Kidney (tissue), 13 donors: ENCODE measurements at regions not wholly inside any gene's neighbourhood (a gene's known extent, or its start where the extent isn't known, plus 50 kb on each side); places are given as distances from the start of the nearest gene placed in this dataset.

Experiments
- DNase-seq, 5 donors: peaks; one replicate each; pipeline ENCODE4 v3.0.0-alpha.2; 2013 to 2020
- FAIRE-seq: peaks from 2 replicates; lab custom pipeline; 2012; peaks lifted over from hg19 to GRCh38; lab: Jason Lieb, UNC
- H3K27ac ChIP-seq, 2 donors: one replicate each; pipeline ENCODE4 v1.7.0; 2013; ENCODE audit warnings: low read depth in 2 of 2, low read length in 2 of 2, inconsistent platforms in 1 of 2
- H3K27me3 ChIP-seq: one replicate; pipeline ENCODE4 v1.7.1; 2013; ENCODE audit warnings: low read length, inconsistent platforms; ENCODE audit not compliant: control insufficient read depth, insufficient read depth
- H3K36me3 ChIP-seq, 3 donors: one replicate each; pipeline versions ENCODE4 v1.7.0 to v1.7.1; 2013; ENCODE audit warnings: low read length in 3 of 3, control low read depth in 1 of 3, inconsistent platforms in 1 of 3; ENCODE audit not compliant: insufficient read depth in 3 of 3, control insufficient read depth in 2 of 3
- H3K4me1 ChIP-seq, 3 donors: one replicate each; pipeline versions ENCODE4 v1.7.0 to v1.7.1; 2013; ENCODE audit warnings: low read length in 3 of 3, inconsistent platforms in 1 of 3, low read depth in 1 of 3; ENCODE audit not compliant: control insufficient read depth in 2 of 3, insufficient read depth in 2 of 3
- H3K4me3 ChIP-seq, 3 donors: one replicate each; pipeline versions ENCODE4 v1.7.0 to v1.8.1; 2013; ENCODE audit warnings: low read length in 3 of 3, control low read depth in 1 of 3, inconsistent platforms in 1 of 3
- H3K9ac ChIP-seq, 3 donors: one replicate each; pipeline versions ENCODE4 v1.7.0 to v1.7.1; 2013; ENCODE audit warnings: low read length in 3 of 3, control low read depth in 1 of 3, inconsistent platforms in 1 of 3
- H3K9me3 ChIP-seq, 3 donors: one replicate each; pipeline versions ENCODE4 v1.7.0 to v1.7.1; 2013; ENCODE audit warnings: low read length in 3 of 3, control low read depth in 1 of 3, inconsistent platforms in 1 of 3; ENCODE audit not compliant: control insufficient read depth in 2 of 3, insufficient read depth in 1 of 3
- intact Hi-C: fragments of 100-400 bp; cut with DNase I; formaldehyde crosslinking; loops from one replicate; pipeline ENCODE4 v1.11.1; 2022
- TF ChIP-seq, protein P1 (sequence below): IDR thresholded peaks from 3 replicates; pipeline ENCODE4 v1.5.1; 2012; ENCODE audit warnings: mild to moderate bottlenecking, moderate library complexity, borderline replicate concordance; ENCODE audit not compliant: insufficient read depth; ENCODE audit errors: extremely low read depth
- donor health status: control.
- donor health status: control.
- donor health status: control.
- donor health status: control.
- donor health status: control.
- donor health status: DM: yes; HTN: yes; CAD: no.
- donor health status: Normal renal cell carcinoma (clear cell type).

DNA sequence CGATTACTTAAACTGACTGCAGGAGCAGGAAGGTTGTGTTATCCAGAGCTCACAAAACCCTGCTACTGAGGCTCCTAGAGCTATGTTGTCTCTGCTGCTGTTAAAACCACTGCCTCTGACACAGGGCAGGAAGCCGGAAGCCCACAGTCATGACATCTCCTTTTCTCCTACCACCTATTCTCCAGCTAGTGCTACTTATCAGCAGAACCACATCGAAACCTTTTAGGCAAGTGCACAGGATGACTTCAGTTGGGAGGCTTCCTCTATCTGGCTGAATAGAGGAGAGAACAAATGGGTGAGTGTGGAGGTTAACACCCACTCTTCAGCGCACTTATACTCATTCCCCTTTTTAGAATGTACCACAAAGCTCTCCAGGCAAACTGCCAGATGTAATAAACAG, 638.0 kb downstream of the OTOL1 start:
- Histone ChIP-seq H3K4me1 (no peaks in the 10 kb centered on the region), H3K36me3 (no peaks in the 10 kb centered on the region), H3K9me3 (no peaks in the 10 kb centered on the region), H3K27ac (no peak overlapping the region), H3K9ac (no peak overlapping the region), H3K4me3 (no peak overlapping the region), H3K27me3 (no peaks in the 10 kb centered on the region)
- DNase-seq (no peak), FAIRE-seq (no peak)
- intact Hi-C loops: no loop called here
- TF ChIP-seq, protein P1, sequence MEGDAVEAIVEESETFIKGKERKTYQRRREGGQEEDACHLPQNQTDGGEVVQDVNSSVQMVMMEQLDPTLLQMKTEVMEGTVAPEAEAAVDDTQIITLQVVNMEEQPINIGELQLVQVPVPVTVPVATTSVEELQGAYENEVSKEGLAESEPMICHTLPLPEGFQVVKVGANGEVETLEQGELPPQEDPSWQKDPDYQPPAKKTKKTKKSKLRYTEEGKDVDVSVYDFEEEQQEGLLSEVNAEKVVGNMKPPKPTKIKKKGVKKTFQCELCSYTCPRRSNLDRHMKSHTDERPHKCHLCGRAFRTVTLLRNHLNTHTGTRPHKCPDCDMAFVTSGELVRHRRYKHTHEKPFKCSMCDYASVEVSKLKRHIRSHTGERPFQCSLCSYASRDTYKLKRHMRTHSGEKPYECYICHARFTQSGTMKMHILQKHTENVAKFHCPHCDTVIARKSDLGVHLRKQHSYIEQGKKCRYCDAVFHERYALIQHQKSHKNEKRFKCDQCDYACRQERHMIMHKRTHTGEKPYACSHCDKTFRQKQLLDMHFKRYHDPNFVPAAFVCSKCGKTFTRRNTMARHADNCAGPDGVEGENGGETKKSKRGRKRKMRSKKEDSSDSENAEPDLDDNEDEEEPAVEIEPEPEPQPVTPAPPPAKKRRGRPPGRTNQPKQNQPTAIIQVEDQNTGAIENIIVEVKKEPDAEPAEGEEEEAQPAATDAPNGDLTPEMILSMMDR: no peak

DNA sequence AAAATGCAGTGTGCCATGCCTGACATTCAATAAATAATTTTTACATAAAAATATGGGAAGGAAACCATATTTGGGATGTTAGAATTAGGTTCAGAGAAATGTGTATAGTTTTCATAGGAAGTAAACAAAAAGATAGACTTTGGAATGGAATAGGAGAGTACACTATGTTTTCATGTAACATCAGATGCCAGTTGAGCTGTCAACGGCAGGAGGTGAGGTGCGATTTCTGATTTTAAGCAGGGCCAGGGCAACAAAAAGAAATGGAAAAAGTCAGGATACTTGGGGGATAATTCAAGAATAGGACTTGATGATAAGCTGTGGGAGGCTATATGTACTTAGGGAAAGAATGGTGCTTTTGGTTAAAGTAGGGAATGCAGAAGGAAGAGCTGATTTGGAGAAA, 639.5 kb downstream of the OTOL1 start:
- Histone ChIP-seq H3K4me3 (no peak overlapping the region), H3K36me3 (no peaks in the 10 kb centered on the region), H3K27ac (no peak overlapping the region), H3K4me1 (no peaks in the 10 kb centered on the region), H3K9me3 (no peaks in the 10 kb centered on the region), H3K27me3 (no peaks in the 10 kb centered on the region), H3K9ac (no peak overlapping the region)
- DNase-seq (no peak), FAIRE-seq (no peak)
- TF ChIP-seq, protein P1: no peak
- intact Hi-C loops: no loop called here

DNA sequence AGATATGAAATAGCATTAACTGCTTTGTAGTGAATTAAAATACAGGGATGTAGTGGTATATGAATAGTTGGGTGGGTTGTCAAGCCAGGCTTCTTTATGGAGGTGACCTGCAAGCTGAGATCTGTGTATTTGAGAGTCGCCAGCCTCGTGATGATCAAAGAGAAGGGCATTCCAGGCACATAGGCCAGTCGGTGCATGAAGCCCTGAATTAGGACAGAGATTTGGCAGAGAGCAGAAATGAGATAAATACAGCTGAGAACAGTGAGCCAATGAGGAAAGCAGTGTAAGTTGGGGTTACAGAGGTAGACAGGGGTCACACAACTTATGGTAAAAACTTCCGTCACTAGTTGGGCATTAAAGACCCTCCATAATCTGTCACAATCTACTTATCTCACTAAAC, 641.9 kb downstream of the OTOL1 start:
- FAIRE-seq: no peak
- TF ChIP-seq, protein P1: no peak

DNA sequence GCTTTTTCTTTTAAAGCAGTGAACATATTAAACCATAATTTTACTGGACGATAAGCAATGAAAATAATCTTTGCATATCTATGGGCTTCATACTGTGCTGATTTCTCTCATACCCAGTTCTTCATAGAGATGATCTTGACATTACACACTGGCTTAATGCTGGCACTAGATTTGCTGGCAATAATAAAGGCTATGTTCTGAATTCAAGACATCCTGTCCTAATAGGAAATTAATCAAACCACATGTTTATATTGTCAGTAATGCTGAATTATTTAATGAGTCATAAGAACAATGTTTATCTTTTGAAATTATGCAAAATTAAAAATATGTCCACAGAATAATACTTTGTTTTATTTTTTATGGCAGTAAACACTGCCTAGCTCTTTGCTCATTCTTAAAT, 643.2 kb downstream of the OTOL1 start:
- Histone ChIP-seq H3K4me1 (no peaks in the 10 kb centered on the region), H3K9ac (no peak overlapping the region), H3K4me3 (no peak overlapping the region), H3K9me3 (no peaks in the 10 kb centered on the region), H3K27ac (no peak overlapping the region), H3K27me3 (no peaks in the 10 kb centered on the region), H3K36me3 (no peaks in the 10 kb centered on the region)
- intact Hi-C loops: no loop called here
- no peak for FAIRE-seq
- no peak for DNase-seq
- TF ChIP-seq, protein P1: no peak

More for the DNA sequence above, 641.9 kb downstream of the OTOL1 start:
- intact Hi-C loops: no loop called here
- Histone ChIP-seq H3K9ac (no peak overlapping the region), H3K27me3 (no peaks in the 10 kb centered on the region), H3K9me3 (no peaks in the 10 kb centered on the region), H3K4me3 (no peak overlapping the region), H3K4me1 (no peaks in the 10 kb centered on the region), H3K36me3 (no peaks in the 10 kb centered on the region), H3K27ac (no peak overlapping the region)
- DNase-seq: no peak
